Cardiac muscle cell (in vitro differentiated cells and primary cell): ENCODE measurements at regions not wholly inside any gene's neighbourhood (a gene's known extent, or its start where the extent isn't known, plus 50 kb on each side); places are given as distances from the start of the nearest gene placed in this dataset.
A peak's percentile ranks its signal among the peaks of the same experiment; 100 is the strongest.

ENCODE experiments used
- DNase-seq, 2 donors: peaks; one replicate each; pipeline versions ENCODE4 v3.0.0 to v3.0.0-alpha.2; 2010 to 2017; ENCODE audit warnings: low read depth in 1 of 2, low spot score in 1 of 2
- H3K27ac ChIP-seq: fragments of 200-600 bp; sonication (generic); 2 replicates; pipeline ENCODE4 v1.5.1; 2016
- H3K27me3 ChIP-seq: fragments of 200-600 bp; sonication (generic); 2 replicates; pipeline ENCODE4 v1.6.0; 2016; ENCODE audit warnings: control low read depth
- H3K36me3 ChIP-seq: fragments of 200-600 bp; sonication (generic); 2 replicates; pipeline ENCODE4 v1.5.1; 2016; ENCODE audit warnings: control low read depth
- H3K4me1 ChIP-seq: fragments of 200-600 bp; sonication (generic); 2 replicates; pipeline ENCODE4 v1.8.1; 2017; ENCODE audit warnings: low read depth, mild to moderate bottlenecking, mixed run types
- H3K4me3 ChIP-seq: fragments of 200-600 bp; sonication (generic); 2 replicates; pipeline ENCODE4 v1.5.1; 2016; ENCODE audit warnings: mild to moderate bottlenecking
- H3K9me3 ChIP-seq: fragments of 200-600 bp; sonication (generic); 2 replicates; pipeline ENCODE4 v1.5.1; 2017; ENCODE audit warnings: low read depth, mild to moderate bottlenecking, control low read depth
- CTCF ChIP-seq: IDR thresholded peaks from 2 replicates; pipeline ENCODE4 v1.5.1; 2012; ENCODE audit warnings: low read depth, mild to moderate bottlenecking, low read length

- H3K9me3 ChIP-seq = no peaks in the 10 kb centered on the region
- H3K4me1 ChIP-seq = no peaks in the 10 kb centered on the region
- H3K4me3 ChIP-seq = no peak overlapping the region
- H3K27ac ChIP-seq = no peak overlapping the region
- DNase-seq = no peak
- no peak for TF ChIP-seq CTCF
- no peaks in the 10 kb centered on the region for H3K36me3 ChIP-seq
- H3K27me3 ChIP-seq = no peaks in the 10 kb centered on the region
Measured at GRCh38 chr2:41182961-41183360, 731.1 kb upstream of the SLC8A1 start.

GRCh38 chr2:41187376-41188122 is 735.7 kb upstream of the SLC8A1 start:
- H3K4me3 ChIP-seq = no peak overlapping the region
- H3K27ac ChIP-seq = no peak overlapping the region
- no peaks in the 10 kb centered on the region for H3K27me3 ChIP-seq
- H3K9me3 ChIP-seq = no peaks in the 10 kb centered on the region
- H3K36me3 ChIP-seq = no peaks in the 10 kb centered on the region
- no peaks in the 10 kb centered on the region for H3K4me1 ChIP-seq
- TF ChIP-seq CTCF = no peak
- DNase-seq = no peak

DNA sequence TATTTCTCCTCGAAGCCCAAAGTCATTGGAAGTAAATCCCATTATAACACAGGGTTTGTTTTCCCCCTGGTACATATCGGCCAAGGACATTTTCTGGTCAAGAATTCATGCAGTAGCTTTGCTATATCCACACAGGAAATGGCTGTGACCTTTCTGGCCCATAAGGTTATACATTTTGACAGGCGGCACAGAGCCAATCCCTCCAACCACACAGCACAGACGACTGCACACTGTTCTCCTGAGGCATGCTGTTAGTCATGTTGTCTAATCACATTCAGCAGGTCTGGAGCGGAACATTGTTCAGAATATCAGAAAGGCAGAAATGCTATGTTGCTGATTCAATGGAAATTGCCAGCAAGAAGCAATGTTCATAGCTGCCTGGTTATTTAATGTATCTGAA is 742.3 kb upstream of the SLC8A1 start:
- TF ChIP-seq CTCF = no peak
- DNase-seq = peak; percentile 8 to 81
- Histone ChIP-seq H3K4me1 (no peaks in the 10 kb centered on the region), H3K27me3 (no peaks in the 10 kb centered on the region), H3K9me3 (no peaks in the 10 kb centered on the region), H3K27ac (no peak overlapping the region), H3K4me3 (no peak overlapping the region), H3K36me3 (no peaks in the 10 kb centered on the region)

- Histone ChIP-seq H3K27me3 (no peaks in the 10 kb centered on the region), H3K36me3 (no peaks in the 10 kb centered on the region), H3K27ac (no peak overlapping the region), H3K4me3 (no peak overlapping the region), H3K9me3 (no peaks in the 10 kb centered on the region), H3K4me1 (no peaks in the 10 kb centered on the region)
- TF ChIP-seq CTCF = no peak
- peak; percentile 18 to 35 for DNase-seq
Measured at GRCh38 chr2:41197781-41198180, 745.9 kb upstream of the SLC8A1 start.

DNA sequence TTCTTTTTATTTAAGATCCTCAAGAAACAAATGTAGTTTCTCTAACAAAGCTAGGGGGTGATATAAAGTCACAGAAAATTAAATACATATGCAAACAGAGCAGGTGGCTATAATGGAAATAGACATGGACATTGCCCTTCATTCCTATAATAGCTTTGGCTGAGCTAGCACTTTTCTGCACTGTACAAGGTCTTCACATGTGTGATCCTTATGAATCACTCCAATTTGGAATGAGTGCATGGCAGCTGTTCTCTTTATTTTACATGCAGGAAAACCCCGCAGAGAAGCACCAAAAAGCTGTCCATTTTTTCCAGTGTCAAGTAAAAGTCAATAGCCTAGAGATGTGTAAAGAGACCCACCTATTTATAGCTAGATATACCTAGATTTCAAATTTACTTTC is 747.4 kb upstream of the SLC8A1 start:
- Histone ChIP-seq H3K27me3 (no peaks in the 10 kb centered on the region), H3K4me3 (no peak overlapping the region), H3K4me1 (no peaks in the 10 kb centered on the region), H3K27ac (no peak overlapping the region), H3K9me3 (no peaks in the 10 kb centered on the region), H3K36me3 (no peaks in the 10 kb centered on the region)
- no peak for DNase-seq
- TF ChIP-seq CTCF = no peak
